A673 (cell line): ENCODE measurements at regions not wholly inside any gene's neighbourhood (a gene's known extent, or its start where the extent isn't known, plus 50 kb on each side); places are given as distances from the start of the nearest gene placed in this dataset.

Experiments used
- BruUV-seq: library from RNA; stranded (reverse); fragments of 400-500 nt; replicated peaks from 2 replicates; lab custom pipeline; 2021; lab: Mats Ljungman, UMichigan
- CTCF ChIA-PET: fragments of 300-600 bp; sonication (Branson Sonifier 250); formaldehyde crosslinking; loops from one replicate; lab custom pipeline; 2022; ENCODE audit warnings: antibody characterized with exemption; lab: Charles Lee
- POLR2A ChIA-PET: fragments of 300-600 bp; sonication (Branson Sonifier 250); formaldehyde crosslinking; loops from one replicate; lab custom pipeline; 2022; ENCODE audit warnings: antibody characterized with exemption; ENCODE audit not compliant: low non-redundant PET; lab: Charles Lee
- DNase-seq: peaks from one replicate; pipeline ENCODE4 v3.0.0-alpha.2; 2015; ENCODE audit warnings: low spot score
- H3K27ac ChIP-seq: fragments of 200-600 bp; sonication (generic); 2 replicates; pipeline ENCODE4 v1.5.1; 2016; ENCODE audit warnings: mixed run types, low read depth, mild to moderate bottlenecking, mixed read lengths, antibody characterized with exemption, low read length; ENCODE audit not compliant: poor library complexity, severe bottlenecking
- H3K27me3 ChIP-seq: fragments of 200-600 bp; sonication (generic); replicated peaks from 2 replicates; pipeline ENCODE4 v1.6.1; 2017; ENCODE audit warnings: mixed run types, low read depth, mild to moderate bottlenecking, mixed read lengths, antibody characterized with exemption, low read length; ENCODE audit not compliant: insufficient read depth, poor library complexity
- H3K36me3 ChIP-seq: fragments of 200-600 bp; sonication (generic); 2 replicates; pipeline ENCODE4 v1.6.1; 2016; ENCODE audit warnings: mixed run types, mild to moderate bottlenecking, mixed read lengths, antibody characterized with exemption, low read length; ENCODE audit not compliant: insufficient read depth, poor library complexity, severe bottlenecking
- H3K4me1 ChIP-seq: fragments of 200-600 bp; sonication (generic); 2 replicates; pipeline ENCODE4 v1.6.1; 2017; ENCODE audit warnings: mixed run types, mild to moderate bottlenecking, mixed read lengths, antibody characterized with exemption, low read length; ENCODE audit not compliant: insufficient read depth, poor library complexity, severe bottlenecking
- H3K4me3 ChIP-seq: fragments of 200-600 bp; sonication (generic); 2 replicates; pipeline ENCODE4 v1.5.1; 2016; ENCODE audit warnings: low read depth, mixed run types, mild to moderate bottlenecking, mixed read lengths, low read length; ENCODE audit not compliant: poor library complexity, severe bottlenecking
- H3K9me3 ChIP-seq: fragments of 200-600 bp; sonication (generic); 2 replicates; pipeline ENCODE4 v1.6.1; 2016; ENCODE audit warnings: mixed run types, low read depth, mild to moderate bottlenecking, mixed read lengths, antibody characterized with exemption, low read length; ENCODE audit not compliant: poor library complexity, severe bottlenecking
- EZH2 ChIP-seq: fragments of 200-600 bp; sonication (generic); IDR thresholded peaks from 2 replicates; pipeline ENCODE4 v1.6.1; 2017; ENCODE audit warnings: borderline replicate concordance, low read depth, mild to moderate bottlenecking, mixed read lengths, antibody characterized with exemption, low read length; ENCODE audit not compliant: poor library complexity, severe bottlenecking
- intact Hi-C: fragments of 100-400 bp; cut with micrococcal nuclease; formaldehyde crosslinking; loops from one replicate; pipeline ENCODE4 v1.10.0; 2022; ENCODE audit not compliant: unreplicated experiment
- TF ChIP-seq, protein P1 (sequence below): fragments of 300-800, 200-600 bp; sonication (generic); conservative IDR thresholded peaks from 2 replicates; pipeline ENCODE4 v1.5.1; 2017; ENCODE audit warnings: low read depth, mild to moderate bottlenecking, antibody characterized with exemption, low read length, moderate library complexity, mixed read lengths

DNA sequence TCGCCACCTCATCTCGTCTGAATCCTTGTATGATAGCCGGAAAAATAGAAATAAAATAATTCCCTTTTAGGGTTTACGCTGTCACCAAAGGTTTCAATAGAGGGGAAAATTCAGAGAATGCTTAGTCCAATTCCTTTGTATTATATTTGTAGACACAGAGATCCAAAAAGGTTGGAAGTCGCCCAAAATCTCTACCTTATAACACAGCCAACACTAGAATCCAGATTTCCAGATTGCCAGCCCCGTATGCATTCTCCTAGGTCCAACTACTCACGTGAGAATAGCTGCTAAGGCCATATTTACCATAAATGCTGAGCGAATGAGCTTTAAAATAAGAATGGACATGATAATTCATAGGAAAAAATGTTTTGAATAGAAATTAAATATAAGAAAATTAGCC lies 124.5 kb downstream of the KCNK1 start:
- no peak overlapping the region for H3K27ac ChIP-seq
- no peaks in the 10 kb centered on the region for H3K9me3 ChIP-seq
- DNase-seq: no peak
- H3K4me3 ChIP-seq: no peak overlapping the region
- CTCF ChIA-PET: no interaction called here
- no TSS peak for BruUV-seq
- intact Hi-C loops: no loop called here
- no peaks in the 10 kb centered on the region for H3K36me3 ChIP-seq
- no peaks in the 10 kb centered on the region for H3K4me1 ChIP-seq
- POLR2A ChIA-PET: no interaction called here
- peaks cover 8% of the 10 kb centered on the region for H3K27me3 ChIP-seq
- TF ChIP-seq, protein P1, sequence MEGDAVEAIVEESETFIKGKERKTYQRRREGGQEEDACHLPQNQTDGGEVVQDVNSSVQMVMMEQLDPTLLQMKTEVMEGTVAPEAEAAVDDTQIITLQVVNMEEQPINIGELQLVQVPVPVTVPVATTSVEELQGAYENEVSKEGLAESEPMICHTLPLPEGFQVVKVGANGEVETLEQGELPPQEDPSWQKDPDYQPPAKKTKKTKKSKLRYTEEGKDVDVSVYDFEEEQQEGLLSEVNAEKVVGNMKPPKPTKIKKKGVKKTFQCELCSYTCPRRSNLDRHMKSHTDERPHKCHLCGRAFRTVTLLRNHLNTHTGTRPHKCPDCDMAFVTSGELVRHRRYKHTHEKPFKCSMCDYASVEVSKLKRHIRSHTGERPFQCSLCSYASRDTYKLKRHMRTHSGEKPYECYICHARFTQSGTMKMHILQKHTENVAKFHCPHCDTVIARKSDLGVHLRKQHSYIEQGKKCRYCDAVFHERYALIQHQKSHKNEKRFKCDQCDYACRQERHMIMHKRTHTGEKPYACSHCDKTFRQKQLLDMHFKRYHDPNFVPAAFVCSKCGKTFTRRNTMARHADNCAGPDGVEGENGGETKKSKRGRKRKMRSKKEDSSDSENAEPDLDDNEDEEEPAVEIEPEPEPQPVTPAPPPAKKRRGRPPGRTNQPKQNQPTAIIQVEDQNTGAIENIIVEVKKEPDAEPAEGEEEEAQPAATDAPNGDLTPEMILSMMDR: no peak
- TF ChIP-seq EZH2: no peak

DNA sequence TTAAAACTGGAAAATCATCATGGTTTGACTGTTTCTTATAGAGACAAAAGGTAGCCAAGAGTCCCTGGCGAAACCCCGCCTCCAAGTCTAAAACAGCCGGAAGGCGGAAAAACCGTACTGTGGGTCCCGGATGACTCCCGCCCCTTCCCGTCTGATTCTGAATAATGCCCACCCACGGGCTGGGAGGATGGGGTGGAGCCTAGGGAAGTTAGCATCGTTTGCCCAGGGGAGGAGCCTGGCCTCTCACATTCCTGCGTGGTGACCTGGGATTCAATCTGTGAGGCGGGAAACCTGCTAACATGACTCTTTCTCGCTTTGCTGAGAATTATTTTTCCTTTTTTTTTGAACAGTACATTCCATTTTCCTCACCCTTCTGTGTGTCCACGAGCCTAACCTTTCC lies 124.9 kb downstream of the KCNK1 start:
- intact Hi-C loops: no loop called here
- DNase-seq: no peak

DNA sequence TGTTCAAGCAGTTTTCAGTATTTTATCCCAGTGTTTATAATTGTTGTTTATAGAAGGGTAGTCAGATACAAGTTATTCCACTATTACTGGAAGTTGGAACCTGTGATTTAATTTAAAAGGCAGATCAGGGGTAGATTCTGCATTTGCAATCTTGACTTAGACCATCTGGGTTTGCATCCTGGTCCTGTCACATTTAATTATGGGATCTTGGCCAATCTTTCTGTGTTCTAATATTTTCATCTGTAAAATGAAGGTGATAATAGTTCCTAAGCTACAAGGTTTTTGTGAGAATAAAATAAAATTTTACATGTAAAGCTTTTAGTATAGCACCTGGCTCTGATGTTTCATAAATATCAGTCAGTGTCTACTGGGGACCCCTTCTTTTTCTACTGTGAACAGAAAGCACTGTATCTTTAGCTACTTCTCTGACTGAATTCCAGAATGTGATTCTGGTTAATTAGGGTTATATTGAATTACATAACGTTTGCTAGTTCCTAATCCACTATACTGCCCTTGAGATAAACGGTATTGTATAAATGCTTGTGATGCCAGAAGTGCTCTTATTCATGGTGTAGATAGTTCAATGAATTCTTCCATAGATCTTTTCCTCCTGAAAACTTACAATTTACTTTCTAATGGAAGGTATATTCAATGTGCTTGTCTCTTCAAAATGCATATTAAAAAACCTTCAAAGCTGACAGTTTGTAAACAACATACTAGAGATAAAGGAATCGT lies 131.0 kb downstream of the KCNK1 start:
- CTCF ChIA-PET: no interaction called here

More for the DNA sequence above, 124.9 kb downstream of the KCNK1 start:
- Histone ChIP-seq H3K4me3 (no peak overlapping the region), H3K4me1 (no peaks in the 10 kb centered on the region), H3K36me3 (no peaks in the 10 kb centered on the region), H3K27ac (no peak overlapping the region), H3K9me3 (no peaks in the 10 kb centered on the region), H3K27me3 (peaks cover 12% of the 10 kb centered on the region)
- TF ChIP-seq, protein P1: no peak
- TF ChIP-seq EZH2: no peak
- BruUV-seq: no TSS peak
- ChIA-PET CTCF (no interaction called here), POLR2A (no interaction called here)

More for the DNA sequence above, 131.0 kb downstream of the KCNK1 start:
- H3K36me3 ChIP-seq: no peaks in the 10 kb centered on the region
- no TSS peak for BruUV-seq
- POLR2A ChIA-PET: no interaction called here
- H3K4me3 ChIP-seq: no peak overlapping the region
- intact Hi-C loops: no loop called here
- H3K9me3 ChIP-seq: no peaks in the 10 kb centered on the region
- no peak overlapping the region for H3K27ac ChIP-seq
- DNase-seq: no peak
- no peak for TF ChIP-seq EZH2
- TF ChIP-seq, protein P1: no peak
- H3K27me3 ChIP-seq: peaks cover 13% of the 10 kb centered on the region
- no peaks in the 10 kb centered on the region for H3K4me1 ChIP-seq
